CD14-positive monocyte (primary cell): ENCODE measurements at regions not wholly inside any gene's neighbourhood (a gene's known extent, or its start where the extent isn't known, plus 50 kb on each side); places are given as distances from the start of the nearest gene placed in this dataset.

ENCODE experiments used
- DNase-seq, 3 donors: peaks; one replicate each; pipeline ENCODE4 v3.0.0-alpha.2; 2011 to 2022
- H2AFZ ChIP-seq: 2 replicates; pipeline ENCODE4 v1.6.0; 2012; ENCODE audit warnings: mild to moderate bottlenecking, low read depth, low read length, inconsistent platforms; ENCODE audit not compliant: insufficient read depth, poor library complexity, severe bottlenecking
- H3K27ac ChIP-seq, 2 donors: 1 replicate in 1 of 2; 2 replicates in 1 of 2; pipeline ENCODE4 v1.5.1; 2012 to 2013; ENCODE audit warnings: low read length in 2 of 2, control low read depth in 1 of 2, inconsistent platforms in 1 of 2, low read depth in 1 of 2, mild to moderate bottlenecking in 1 of 2
- H3K27me3 ChIP-seq, 2 donors: one replicate each; pipeline versions ENCODE4 v1.6.0 to v1.6.1; 2011 to 2013; ENCODE audit warnings: low read length in 2 of 2; ENCODE audit not compliant: control insufficient read depth in 2 of 2, insufficient read depth in 2 of 2
- H3K36me3 ChIP-seq, 2 donors: replicated peaks in 1 of 2; 1 replicate in 1 of 2; 2 replicates in 1 of 2; pipeline versions ENCODE4 v1.5.1 to v1.6.1; 2012 to 2013; ENCODE audit warnings: low read length in 2 of 2, control low read depth in 1 of 2, inconsistent platforms in 1 of 2, mild to moderate bottlenecking in 1 of 2; ENCODE audit not compliant: insufficient read depth in 2 of 2, control insufficient read depth in 1 of 2
- H3K4me1 ChIP-seq, 2 donors: 1 replicate in 1 of 2; 2 replicates in 1 of 2; pipeline versions ENCODE4 v1.5.1 to v1.6.1; 2012 to 2013; ENCODE audit warnings: low read length in 2 of 2, control low read depth in 1 of 2, inconsistent platforms in 1 of 2, mild to moderate bottlenecking in 1 of 2, moderate library complexity in 1 of 2; ENCODE audit not compliant: insufficient read depth in 2 of 2, control insufficient read depth in 1 of 2
- H3K4me2 ChIP-seq: replicated peaks from 2 replicates; pipeline ENCODE3; 2012; ENCODE audit warnings: low read length, moderate library complexity, mild to moderate bottlenecking; ENCODE audit not compliant: poor library complexity, severe bottlenecking; ENCODE audit errors: extremely low read depth
- H3K4me3 ChIP-seq, 3 experiments: fragments of 200-600 bp in 1 of 3; sonication (generic) in 1 of 3; replicated peaks in 1 of 3; 1 replicate in 2 of 3; 2 replicates in 1 of 3; pipeline ENCODE4 v1.5.1; 2011 to 2013; ENCODE audit warnings: low read length in 3 of 3, mild to moderate bottlenecking in 3 of 3, control low read depth in 2 of 3, low read depth in 2 of 3, inconsistent platforms in 1 of 3, moderate library complexity in 1 of 3
- H3K79me2 ChIP-seq: 2 replicates; pipeline ENCODE4 v1.6.0; 2012; ENCODE audit warnings: mild to moderate bottlenecking, control low read depth, inconsistent platforms, low read length, moderate library complexity; ENCODE audit not compliant: insufficient read depth
- H3K9ac ChIP-seq: 2 replicates; pipeline ENCODE4 v1.6.0; 2017; ENCODE audit warnings: low read length, mild to moderate bottlenecking; ENCODE audit not compliant: insufficient read depth, poor library complexity, severe bottlenecking
- H3K9me3 ChIP-seq, 2 donors: replicated peaks in 1 of 2; 1 replicate in 1 of 2; 2 replicates in 1 of 2; pipeline versions ENCODE4 v1.5.1 to v1.6.1; 2012 to 2013; ENCODE audit warnings: low read length in 2 of 2, control low read depth in 1 of 2; ENCODE audit not compliant: control insufficient read depth in 1 of 2, insufficient read depth in 1 of 2
- H4K20me1 ChIP-seq: 2 replicates; pipeline ENCODE4 v1.6.0; 2012; ENCODE audit warnings: mild to moderate bottlenecking, low read length, control low read depth, moderate library complexity; ENCODE audit not compliant: insufficient read depth
- H3K27ac Mint-ChIP-seq, 7 donors: one replicate each; pipeline ENCODE4 v1.8.0; 2020; ENCODE audit warnings: mild to moderate bottlenecking in 7 of 7, mixed read lengths in 7 of 7, moderate library complexity in 6 of 7, inconsistent platforms in 2 of 7
- H3K27me3 Mint-ChIP-seq, 3 donors: one replicate each; pipeline ENCODE4 v1.8.0; 2021 to 2022; ENCODE audit warnings: low read depth in 3 of 3, mild to moderate bottlenecking in 3 of 3, mixed read lengths in 3 of 3, moderate library complexity in 3 of 3, inconsistent platforms in 1 of 3
- H3K36me3 Mint-ChIP-seq, 2 donors: one replicate each; pipeline ENCODE4 v1.8.0; 2020; ENCODE audit warnings: mixed read lengths in 2 of 2, inconsistent platforms in 1 of 2, mild to moderate bottlenecking in 1 of 2
- H3K4me1 Mint-ChIP-seq: one replicate; pipeline ENCODE4 v1.8.0; 2020; ENCODE audit warnings: mild to moderate bottlenecking, mixed read lengths
- H3K4me3 Mint-ChIP-seq, 2 donors: one replicate each; pipeline ENCODE4 v1.8.0; 2020; ENCODE audit warnings: mild to moderate bottlenecking in 2 of 2, mixed read lengths in 2 of 2, moderate library complexity in 1 of 2
- H3K9me3 Mint-ChIP-seq, 7 donors: one replicate each; pipeline ENCODE4 v1.8.0; 2020 to 2022; ENCODE audit warnings: mixed read lengths in 7 of 7, mild to moderate bottlenecking in 6 of 7, moderate library complexity in 6 of 7, inconsistent platforms in 2 of 7
- WGBS: methylation state at CpG from one replicate; pipeline ENCODE4 v1.1.5; 2013; ENCODE audit warnings: missing lambda C conversion rate; ENCODE audit not compliant: insufficient coverage; 5-methylcytosine and 5-hydroxymethylcytosine counted together
- intact Hi-C, 2 donors: fragments of 100-400 bp; cut with micrococcal nuclease; formaldehyde crosslinking; loops; one replicate each; pipeline versions ENCODE4 v1.15.0 to v1.15.1; 2023
- TF ChIP-seq, protein P1 (sequence below): fragments of 200-600 bp; IDR thresholded peaks from one replicate; pipeline ENCODE4 v1.8.0; 2022; ENCODE audit warnings: antibody characterized with exemption, mild to moderate bottlenecking

- TF ChIP-seq, protein P1, sequence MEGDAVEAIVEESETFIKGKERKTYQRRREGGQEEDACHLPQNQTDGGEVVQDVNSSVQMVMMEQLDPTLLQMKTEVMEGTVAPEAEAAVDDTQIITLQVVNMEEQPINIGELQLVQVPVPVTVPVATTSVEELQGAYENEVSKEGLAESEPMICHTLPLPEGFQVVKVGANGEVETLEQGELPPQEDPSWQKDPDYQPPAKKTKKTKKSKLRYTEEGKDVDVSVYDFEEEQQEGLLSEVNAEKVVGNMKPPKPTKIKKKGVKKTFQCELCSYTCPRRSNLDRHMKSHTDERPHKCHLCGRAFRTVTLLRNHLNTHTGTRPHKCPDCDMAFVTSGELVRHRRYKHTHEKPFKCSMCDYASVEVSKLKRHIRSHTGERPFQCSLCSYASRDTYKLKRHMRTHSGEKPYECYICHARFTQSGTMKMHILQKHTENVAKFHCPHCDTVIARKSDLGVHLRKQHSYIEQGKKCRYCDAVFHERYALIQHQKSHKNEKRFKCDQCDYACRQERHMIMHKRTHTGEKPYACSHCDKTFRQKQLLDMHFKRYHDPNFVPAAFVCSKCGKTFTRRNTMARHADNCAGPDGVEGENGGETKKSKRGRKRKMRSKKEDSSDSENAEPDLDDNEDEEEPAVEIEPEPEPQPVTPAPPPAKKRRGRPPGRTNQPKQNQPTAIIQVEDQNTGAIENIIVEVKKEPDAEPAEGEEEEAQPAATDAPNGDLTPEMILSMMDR = no peak
- Histone ChIP-seq H3K27ac (no peak overlapping the region), H3K27me3 (no peaks in the 10 kb centered on the region), H3K4me3 (no peak overlapping the region), H3K4me2 (no peak overlapping the region), H4K20me1 (no peaks in the 10 kb centered on the region), H3K36me3 (no peaks in the 10 kb centered on the region), H3K4me1 (no peaks in the 10 kb centered on the region), H2AFZ (no peak overlapping the region), H3K79me2 (no peaks in the 10 kb centered on the region), H3K9me3 (no peaks in the 10 kb centered on the region), H3K9ac (no peak overlapping the region)
- Mint-ChIP-seq H3K4me1 (no peaks in the 10 kb centered on the region), H3K27ac (no peak overlapping the region), H3K4me3 (no peak overlapping the region), H3K9me3 (no peaks in the 10 kb centered on the region), H3K27me3 (peaks cover 0 to 1% (median 0%) of the 10 kb centered on the region in 3 donors), H3K36me3 (no peaks in the 10 kb centered on the region)
- DNase-seq = no peak
- intact Hi-C loops = no loop called here
- WGBS = 92% methylated on average over 2 of the region's 5 CpGs
These were observed 209.6 kb upstream of the PIK3C3 start for GRCh38 chr18:41745166-41746049.

- Mint-ChIP-seq H3K9me3 (no peaks in the 10 kb centered on the region), H3K4me3 (no peak overlapping the region), H3K27me3 (peaks cover 0 to 1% (median 0%) of the 10 kb centered on the region in 3 donors), H3K4me1 (no peaks in the 10 kb centered on the region), H3K27ac (no peak overlapping the region), H3K36me3 (no peaks in the 10 kb centered on the region)
- WGBS = 80% methylated on average over 4 of the region's 6 CpGs
- Histone ChIP-seq H3K79me2 (no peaks in the 10 kb centered on the region), H3K9ac (no peak overlapping the region), H3K4me1 (no peaks in the 10 kb centered on the region), H3K4me2 (no peak overlapping the region), H4K20me1 (no peaks in the 10 kb centered on the region), H3K27ac (no peak overlapping the region), H3K9me3 (no peaks in the 10 kb centered on the region), H2AFZ (no peak overlapping the region), H3K27me3 (no peaks in the 10 kb centered on the region), H3K36me3 (no peaks in the 10 kb centered on the region), H3K4me3 (no peak overlapping the region)
- TF ChIP-seq, protein P1 = no peak
- intact Hi-C loops = no loop called here
- no peak for DNase-seq
These were observed 210.5 kb upstream of the PIK3C3 start for GRCh38 chr18:41744421-41745030.
